Sigmoid colon (tissue), 4 donors: ENCODE measurements at regions not wholly inside any gene's neighbourhood (a gene's known extent, or its start where the extent isn't known, plus 50 kb on each side); places are given as distances from the start of the nearest gene placed in this dataset.

ENCODE experiments used
- CTCF ChIP-seq, 4 experiments: fragments of 450-650 bp in 3 of 4; fragments of 200-600 bp in 1 of 4; IDR thresholded peaks; one replicate each; pipeline ENCODE4 v1.5.1; 2016 to 2019; ENCODE audit warnings: antibody characterized with exemption in 4 of 4, mild to moderate bottlenecking in 3 of 4, moderate library complexity in 2 of 4
- EP300 ChIP-seq, 4 donors: sonication (generic); formaldehyde crosslinking; IDR thresholded peaks; one replicate each; pipeline ENCODE4 v1.6.1; 2017; ENCODE audit warnings: antibody characterized with exemption in 4 of 4
- POLR2AphosphoS5 ChIP-seq, 4 donors: sonication (generic); formaldehyde crosslinking; IDR thresholded peaks; one replicate each; pipeline ENCODE4 v1.6.1; 2017; ENCODE audit warnings: antibody characterized with exemption in 4 of 4

GRCh38 chr11:29336727-29337575, 679.9 kb downstream of the KCNA4 start:
- TF ChIP-seq CTCF (IDR thresholded peaks at IDR 0.05) (no peak), EP300 (IDR thresholded peaks at IDR 0.05) (no peak), POLR2AphosphoS5 (IDR thresholded peaks at IDR 0.05) (no peak)
